ENCODE measurements at regions not wholly inside any gene's neighbourhood (a gene's known extent, or its start where the extent isn't known, plus 50 kb on each side); places are given as distances from the start of the nearest gene placed in this dataset.

- Histone ChIP-seq H3K27ac (ENCODE audit: low read depth, low read length, poor library complexity, severe bottlenecking) (no peak overlapping the region), H3K27me3 (replicated peaks; ENCODE audit: insufficient read depth, low read depth, low read length, poor library complexity) (no peaks in the 10 kb centered on the region), H3K9me3 (ENCODE audit: low read depth, low read length, poor library complexity, severe bottlenecking) (no peaks in the 10 kb centered on the region), H3K4me1 (ENCODE audit: insufficient read depth, low read length, poor library complexity, severe bottlenecking) (no peaks in the 10 kb centered on the region), H3K4me3 (ENCODE audit: low read depth, low read length, poor library complexity, severe bottlenecking) (no peak overlapping the region), H3K36me3 (ENCODE audit: insufficient read depth, low read length, poor library complexity, severe bottlenecking) (no peaks in the 10 kb centered on the region)
- CTCF ChIA-PET: no interaction called here
- intact Hi-C loops (cut with micrococcal nuclease; ENCODE audit: unreplicated experiment): no loop called here
- POLR2A ChIA-PET (ENCODE audit: low non-redundant PET): no interaction called here
- BruUV-seq (replicated peaks): no TSS peak
- DNase-seq (ENCODE audit: low spot score): no peak
- TF ChIP-seq EZH2 (IDR thresholded peaks at IDR 0.05; ENCODE audit: borderline replicate concordance, low read depth, low read length, poor library complexity, severe bottlenecking) (no peak), CTCF (conservative IDR thresholded peaks at IDR 0.05; ENCODE audit: low read depth, low read length) (no peak)
These were observed 291.8 kb downstream of the OLFM3 start for GRCh38 chr1:101704895-101705294.

GRCh38 chr1:101706366-101706765 is 290.4 kb downstream of the OLFM3 start:
- no TSS peak for BruUV-seq (replicated peaks)
- intact Hi-C loops (cut with micrococcal nuclease; ENCODE audit: unreplicated experiment): no loop called here
- POLR2A ChIA-PET (ENCODE audit: low non-redundant PET): no interaction called here

GRCh38 chr1:101709721-101710120 is 287.0 kb downstream of the OLFM3 start:
- TF ChIP-seq EZH2 (IDR thresholded peaks at IDR 0.05; ENCODE audit: borderline replicate concordance, low read depth, low read length, poor library complexity, severe bottlenecking): no peak
- TF ChIP-seq CTCF (conservative IDR thresholded peaks at IDR 0.05; ENCODE audit: low read depth, low read length): no peak
- Histone ChIP-seq H3K4me3 (ENCODE audit: low read depth, low read length, poor library complexity, severe bottlenecking) (no peak overlapping the region), H3K4me1 (ENCODE audit: insufficient read depth, low read length, poor library complexity, severe bottlenecking) (no peaks in the 10 kb centered on the region), H3K9me3 (ENCODE audit: low read depth, low read length, poor library complexity, severe bottlenecking) (no peaks in the 10 kb centered on the region), H3K27me3 (replicated peaks; ENCODE audit: insufficient read depth, low read depth, low read length, poor library complexity) (no peaks in the 10 kb centered on the region), H3K27ac (ENCODE audit: low read depth, low read length, poor library complexity, severe bottlenecking) (no peak overlapping the region), H3K36me3 (ENCODE audit: insufficient read depth, low read length, poor library complexity, severe bottlenecking) (no peaks in the 10 kb centered on the region)
- POLR2A ChIA-PET (ENCODE audit: low non-redundant PET): no interaction called here
- no peak for DNase-seq (ENCODE audit: low spot score)
- no TSS peak for BruUV-seq (replicated peaks)
- CTCF ChIA-PET: no interaction called here
- intact Hi-C loops (cut with micrococcal nuclease; ENCODE audit: unreplicated experiment): loop anchor here (10.0 kb wide), 1 partner anchor 55 kb away; no protein-coding TSS in a partner anchor

More at GRCh38 chr1:101706366-101706765, 290.4 kb downstream of the OLFM3 start:
- no peak for TF ChIP-seq EZH2 (IDR thresholded peaks at IDR 0.05; ENCODE audit: borderline replicate concordance, low read depth, low read length, poor library complexity, severe bottlenecking)
- TF ChIP-seq CTCF (conservative IDR thresholded peaks at IDR 0.05; ENCODE audit: low read depth, low read length): no peak
- Histone ChIP-seq H3K27me3 (replicated peaks; ENCODE audit: insufficient read depth, low read depth, low read length, poor library complexity) (no peaks in the 10 kb centered on the region), H3K36me3 (ENCODE audit: insufficient read depth, low read length, poor library complexity, severe bottlenecking) (no peaks in the 10 kb centered on the region), H3K9me3 (ENCODE audit: low read depth, low read length, poor library complexity, severe bottlenecking) (no peaks in the 10 kb centered on the region), H3K4me1 (ENCODE audit: insufficient read depth, low read length, poor library complexity, severe bottlenecking) (no peaks in the 10 kb centered on the region), H3K4me3 (ENCODE audit: low read depth, low read length, poor library complexity, severe bottlenecking) (no peak overlapping the region), H3K27ac (ENCODE audit: low read depth, low read length, poor library complexity, severe bottlenecking) (no peak overlapping the region)
- no peak for DNase-seq (ENCODE audit: low spot score)
- CTCF ChIA-PET: no interaction called here
